ENCODE measurements at regions not wholly inside any gene's neighbourhood (a gene's known extent, or its start where the extent isn't known, plus 50 kb on each side); places are given as distances from the start of the nearest gene placed in this dataset.

GRCh38 chrX:118205421-118206395 lies 89.1 kb upstream of the KLHL13 start:
- no peak for ATAC-seq (ENCODE audit: low read depth)
- no peak overlapping the region for H3K4me2 ChIP-seq (ENCODE audit: low read depth, low read length)
- H3K9me1 ChIP-seq (ENCODE audit: insufficient read depth, low read length), result no peaks in the 10 kb centered on the region
- H4K91ac ChIP-seq (ENCODE audit: insufficient read depth, low read depth, low read length), result no peak overlapping the region
- POLR2A ChIA-PET (ENCODE audit: unreplicated experiment), result no interaction called here
- no peak overlapping the region for H2BK5ac ChIP-seq (ENCODE audit: low read depth, low read length, poor library complexity, severe bottlenecking)
- H3K9me3 ChIP-seq (ENCODE audit: control insufficient read depth, insufficient read depth, low read length), result no peaks in the 10 kb centered on the region
- no peak overlapping the region for H3K9ac ChIP-seq (ENCODE audit: low read depth, low read length)
- H3K79me1 ChIP-seq (ENCODE audit: low read depth in 1 of 2, low read length in 2 of 2), result no peaks in the 10 kb centered on the region
- TF ChIP-seq RAD21 (IDR thresholded peaks at IDR 0.05; ENCODE audit: low read length), result no peak
- no peak for TF ChIP-seq SMC3 (IDR thresholded peaks at IDR 0.05; ENCODE audit: low read depth, low read length)
- no peak for TF ChIP-seq BHLHE40 (IDR thresholded peaks at IDR 0.05; ENCODE audit: low read depth, low read length)
- no peak for TF ChIP-seq MXI1 (IDR thresholded peaks at IDR 0.05; ENCODE audit: borderline replicate concordance, low read depth, low read length)
- no peak for TF ChIP-seq ELK1 (IDR thresholded peaks at IDR 0.05; ENCODE audit: borderline replicate concordance, low read depth, low read length)
- TF ChIP-seq RCOR1 (IDR thresholded peaks at IDR 0.05; ENCODE audit: insufficient replicate concordance, low read length), result no peak
- TF ChIP-seq CHD1 (IDR thresholded peaks at IDR 0.05; ENCODE audit: low read depth, low read length), result no peak
- no peak for TF ChIP-seq CEBPB (IDR thresholded peaks at IDR 0.05; ENCODE audit: low read depth, low read length)
- H3K27me3 ChIP-seq (ENCODE audit: control insufficient read depth, insufficient read depth, low read length), result no peaks in the 10 kb centered on the region; the same call in 1 of the 2 replicates
- H2BK15ac ChIP-seq (ENCODE audit: low read depth, low read length), result no peak overlapping the region
- H3K4me3 ChIP-seq (ENCODE audit: insufficient read depth, low read depth, low read length), result no peak overlapping the region
- dilution Hi-C loops (cut with HindIII; ENCODE audit: low sequenced_read_pairs, unreplicated experiment) (no loop called here), in situ Hi-C loops (cut with MboI; ENCODE audit: low sequenced_read_pairs) (no loop called here), intact Hi-C loops (cut with micrococcal nuclease) (no loop called here)
- no peak overlapping the region for H2AK5ac ChIP-seq (ENCODE audit: low read depth, low read length)
- no peak overlapping the region for H2BK120ac ChIP-seq (ENCODE audit: low read depth, low read length)
- no peak overlapping the region for H4K5ac ChIP-seq (ENCODE audit: low read depth, low read length)
- no peak overlapping the region for H4K8ac ChIP-seq (ENCODE audit: low read depth in 2 of 2, low read length in 2 of 2)
- no peak overlapping the region for H3K56ac ChIP-seq (ENCODE audit: extremely low read depth, insufficient read depth, low read length)
- no peaks in the 10 kb centered on the region for H3K4me1 ChIP-seq (ENCODE audit: control insufficient read depth, insufficient read depth, low read length)
- no peaks in the 10 kb centered on the region for H4K20me1 ChIP-seq (ENCODE audit: insufficient read depth, low read length)
- no peak overlapping the region for H2AK9ac ChIP-seq (replicated peaks; ENCODE audit: low read depth, low read length, poor library complexity)
- BruUV-seq (replicated peaks), result no TSS peak
- DNase-seq, result no peak
- no peak overlapping the region for H3K27ac ChIP-seq (ENCODE audit: insufficient read depth, low read length)
- no peak overlapping the region for H2BK20ac ChIP-seq (ENCODE audit: low read depth, low read length)
- no peak overlapping the region for H2AFZ ChIP-seq (replicated peaks; ENCODE audit: low read length, poor library complexity)
- H3K14ac ChIP-seq (replicated peaks; ENCODE audit: low read depth, low read length), result no peak overlapping the region
- no peak overlapping the region for H3K4ac ChIP-seq (ENCODE audit: low read depth, low read length)
- no peak overlapping the region for H3K23ac ChIP-seq (ENCODE audit: low read depth, low read length)
- no peaks in the 10 kb centered on the region for H3K36me3 ChIP-seq (ENCODE audit: control insufficient read depth, insufficient read depth, low read length)
- CTCF ChIA-PET, result no interaction called here
- no peak overlapping the region for H3K18ac ChIP-seq (ENCODE audit: low read depth, low read length)
- WGBS, 2 experiments (ENCODE audit: extremely low coverage in 2 of 2, insufficient read length in 1 of 2), result 27% methylated on average over 2 of the region's 8 CpGs; no CpG with 5 or more reads in 1 of the 2 experiments

Measured in IMR-90 (cell line).